ENCODE measurements at regions not wholly inside any gene's neighbourhood (a gene's known extent, or its start where the extent isn't known, plus 50 kb on each side); places are given as distances from the start of the nearest gene placed in this dataset.
"Not testable (repeated sequence)": the region's sequence is repeated elsewhere in the genome, so short reads cannot be mapped to it uniquely, and the experiment has no call there.

- H3K27me3 ChIP-seq (ENCODE audit: insufficient read depth, low read length), result no peaks in the 10 kb centered on the region
- no peak overlapping the region for H3K4me2 ChIP-seq (ENCODE audit: low read length)
- no peaks in the 10 kb centered on the region for H3K36me3 ChIP-seq (ENCODE audit: control insufficient read depth in 1 of 2, insufficient read depth in 2 of 2, low read length in 2 of 2)
- RAD21 ChIA-PET (ENCODE audit: low non-redundant PET in 1 of 2, low total read pairs in 2 of 2, uncharacterized antibody in 2 of 2, unreplicated experiment in 2 of 2), result no interaction called here
- TF ChIP-seq CEBPB (IDR thresholded peaks at IDR 0.05; ENCODE audit: low read depth) (no peak), EGR1 (IDR thresholded peaks at IDR 0.05; ENCODE audit: low read depth) (no peak), ZFX (IDR thresholded peaks at IDR 0.05) (no peak)
- H3K27ac ChIP-seq (ENCODE audit: low read depth, low read length), result no peak overlapping the region
- no TSS peak for BruUV-seq (replicated peaks)
- no peak for ATAC-seq
- POLR2A ChIA-PET, result no interaction called here
- H4K20me1 ChIP-seq (ENCODE audit: insufficient read depth), result no peaks in the 10 kb centered on the region
- H3K9ac ChIP-seq (ENCODE audit: low read length), result no peak overlapping the region
- H3K4me3 ChIP-seq (replicated peaks in 1 of 2; ENCODE audit: low read depth in 1 of 2, low read length in 2 of 2), result no peak overlapping the region
- no peaks in the 10 kb centered on the region for H3K9me3 ChIP-seq (ENCODE audit: control insufficient read depth in 1 of 2, insufficient read depth in 1 of 2, low read depth in 1 of 2, low read length in 2 of 2)
- H3K79me2 ChIP-seq (ENCODE audit: insufficient read depth, low read length), result no peaks in the 10 kb centered on the region
- H2AFZ ChIP-seq (ENCODE audit: low read depth, low read length, poor library complexity, severe bottlenecking), result no peak overlapping the region
- no peak for DNase-seq (ENCODE audit: low read depth, low spot score)
- intact Hi-C loops (cut with micrococcal nuclease), result no loop called here
- no peaks in the 10 kb centered on the region for H3K9me2 ChIP-seq (ENCODE audit: insufficient read depth)
- H3K4me1 ChIP-seq (ENCODE audit: control insufficient read depth in 1 of 2, insufficient read depth in 2 of 2, low read length in 2 of 2), result no peaks in the 10 kb centered on the region
- CTCF ChIA-PET, result no interaction called here
These were observed 216.8 kb downstream of the TOMM20 start for GRCh38 chr1:234911787-234912186.

- intact Hi-C loops (cut with micrococcal nuclease); H3K4me2 ChIP-seq (ENCODE audit: low read length); H3K27ac ChIP-seq (ENCODE audit: low read depth, low read length); POLR2A ChIA-PET; RAD21 ChIA-PET (ENCODE audit: low non-redundant PET in 1 of 2, low total read pairs in 2 of 2, uncharacterized antibody in 2 of 2, unreplicated experiment in 2 of 2); H3K9ac ChIP-seq (ENCODE audit: low read length); H4K20me1 ChIP-seq (ENCODE audit: insufficient read depth); H2AFZ ChIP-seq (ENCODE audit: low read depth, low read length, poor library complexity, severe bottlenecking); ATAC-seq; H3K9me3 ChIP-seq (ENCODE audit: control insufficient read depth in 1 of 2, insufficient read depth in 1 of 2, low read depth in 1 of 2, low read length in 2 of 2); H3K36me3 ChIP-seq (ENCODE audit: control insufficient read depth in 1 of 2, insufficient read depth in 2 of 2, low read length in 2 of 2); H3K9me2 ChIP-seq (ENCODE audit: insufficient read depth); BruUV-seq (replicated peaks); H3K4me1 ChIP-seq (ENCODE audit: control insufficient read depth in 1 of 2, insufficient read depth in 2 of 2, low read length in 2 of 2); DNase-seq (ENCODE audit: low read depth, low spot score); H3K79me2 ChIP-seq (ENCODE audit: insufficient read depth, low read length); H3K4me3 ChIP-seq (replicated peaks in 1 of 2; ENCODE audit: low read depth in 1 of 2, low read length in 2 of 2); CTCF ChIA-PET; H3K27me3 ChIP-seq (ENCODE audit: insufficient read depth, low read length): not testable (repeated sequence)
These were observed 217.5 kb downstream of the TOMM20 start for GRCh38 chr1:234911136-234911535.

DNA sequence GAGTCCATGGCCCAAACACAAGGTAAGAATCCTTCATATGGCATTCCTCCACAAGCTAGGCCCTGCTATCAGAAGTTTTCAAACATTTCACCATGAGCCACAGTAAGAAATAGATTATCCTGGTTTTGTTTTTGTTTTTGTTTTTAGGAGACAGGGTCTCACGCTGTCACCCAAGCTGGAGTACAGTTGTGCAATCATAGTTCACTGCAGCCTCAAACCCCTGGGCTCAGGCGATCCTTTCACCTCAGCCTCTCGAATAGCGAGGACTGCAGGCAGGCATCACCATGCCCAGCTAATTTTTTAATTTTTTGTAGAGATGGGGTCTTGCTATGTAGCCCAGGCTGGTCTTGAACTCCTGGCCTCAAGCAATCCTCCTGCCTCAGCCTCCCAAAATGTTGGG, 218.8 kb downstream of the TOMM20 start:
- Histone ChIP-seq H3K27me3 (ENCODE audit: insufficient read depth, low read length) (no peaks in the 10 kb centered on the region), H3K4me2 (ENCODE audit: low read length) (no peak overlapping the region), H3K4me3 (replicated peaks in 1 of 2; ENCODE audit: low read depth in 1 of 2, low read length in 2 of 2) (no peak overlapping the region), H3K36me3 (ENCODE audit: control insufficient read depth in 1 of 2, insufficient read depth in 2 of 2, low read length in 2 of 2) (no peaks in the 10 kb centered on the region), H3K9me2 (ENCODE audit: insufficient read depth) (no peaks in the 10 kb centered on the region), H3K79me2 (ENCODE audit: insufficient read depth, low read length) (no peaks in the 10 kb centered on the region), H4K20me1 (ENCODE audit: insufficient read depth) (no peaks in the 10 kb centered on the region), H3K4me1 (ENCODE audit: control insufficient read depth in 1 of 2, insufficient read depth in 2 of 2, low read length in 2 of 2) (no peaks in the 10 kb centered on the region), H3K27ac (ENCODE audit: low read depth, low read length) (no peak overlapping the region), H2AFZ (ENCODE audit: low read depth, low read length, poor library complexity, severe bottlenecking) (no peak overlapping the region), H3K9me3 (ENCODE audit: control insufficient read depth in 1 of 2, insufficient read depth in 1 of 2, low read depth in 1 of 2, low read length in 2 of 2) (no peaks in the 10 kb centered on the region), H3K9ac (ENCODE audit: low read length) (no peak overlapping the region)
- no TSS peak for BruUV-seq (replicated peaks)
- no peak for TF ChIP-seq ELF1 (IDR thresholded peaks at IDR 0.05; ENCODE audit: borderline replicate concordance, low read depth)
- no peak for TF ChIP-seq CTCF (IDR thresholded peaks at IDR 0.05 in 2 of 3, conservative IDR thresholded peaks at IDR 0.05 in 1 of 3; ENCODE audit: borderline replicate concordance in 1 of 3, insufficient read depth in 1 of 3, low read depth in 2 of 3, low read length in 2 of 3)
- TF ChIP-seq, protein P1, sequence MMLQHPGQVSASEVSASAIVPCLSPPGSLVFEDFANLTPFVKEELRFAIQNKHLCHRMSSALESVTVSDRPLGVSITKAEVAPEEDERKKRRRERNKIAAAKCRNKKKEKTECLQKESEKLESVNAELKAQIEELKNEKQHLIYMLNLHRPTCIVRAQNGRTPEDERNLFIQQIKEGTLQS (IDR thresholded peaks at IDR 0.05), result no peak
- no peak for TF ChIP-seq REST (IDR thresholded peaks at IDR 0.05; ENCODE audit: low read depth)
- TF ChIP-seq JUND (IDR thresholded peaks at IDR 0.05), result no peak
- ChIA-PET POLR2A (no interaction called here), RAD21 (ENCODE audit: low non-redundant PET in 1 of 2, low total read pairs in 2 of 2, uncharacterized antibody in 2 of 2, unreplicated experiment in 2 of 2) (no interaction called here), CTCF (no interaction called here)
- ATAC-seq, result no peak
- intact Hi-C loops (cut with micrococcal nuclease), result no loop called here
- DNase-seq (ENCODE audit: low read depth, low spot score), result no peak
